B cell (primary cell): ENCODE measurements at regions not wholly inside any gene's neighbourhood (a gene's known extent, or its start where the extent isn't known, plus 50 kb on each side); places are given as distances from the start of the nearest gene placed in this dataset.

Experiments
- ATAC-seq: fragments of 200-7000 bp; cut with Tn5 transposase; one replicate; pipeline ENCODE4 v1.10.0; 2021; ENCODE audit warnings: low read depth, mild to moderate bottlenecking, moderate number of reproducible peaks, moderate library complexity
- CTCF ChIA-PET: fragments of 350-600 bp; sonication (Branson Sonifier 250); formaldehyde crosslinking; loops from one replicate; lab custom pipeline; 2021; ENCODE audit warnings: antibody characterized with exemption, inconsistent platforms; lab: Charles Lee
- POLR2A ChIA-PET: fragments of 350-600 bp; sonication (Branson Sonifier 250); formaldehyde crosslinking; loops from one replicate; lab custom pipeline; 2021; ENCODE audit warnings: antibody characterized with exemption; lab: Charles Lee
- DNase-seq: peaks from one replicate; pipeline ENCODE4 v3.0.0; 2013
- H2AFZ ChIP-seq: 2 replicates; pipeline ENCODE4 v1.6.1; 2012; ENCODE audit warnings: mild to moderate bottlenecking, low read depth, low read length; ENCODE audit not compliant: insufficient read depth, poor library complexity, severe bottlenecking
- H3K27ac ChIP-seq, 2 donors: 1 replicate in 1 of 2; 2 replicates in 1 of 2; pipeline ENCODE4 v1.5.1; 2012 to 2013; ENCODE audit warnings: low read length in 2 of 2, mild to moderate bottlenecking in 2 of 2, moderate library complexity in 1 of 2
- H3K27me3 ChIP-seq, 4 experiments: fragments of 200-600 bp in 1 of 4; sonication (generic) in 1 of 4; replicated peaks in 1 of 4; 1 replicate in 2 of 4; 2 replicates in 2 of 4; pipeline versions ENCODE4 v1.6.1 to v1.7.0; 2013 to 2016; ENCODE audit warnings: low read length in 3 of 4, mild to moderate bottlenecking in 2 of 4, mixed read lengths in 1 of 4, moderate library complexity in 1 of 4; ENCODE audit not compliant: insufficient read depth in 4 of 4, control insufficient read depth in 3 of 4; ENCODE audit errors: control extremely low read depth in 1 of 4
- H3K36me3 ChIP-seq, 2 experiments: replicated peaks in 1 of 2; 1 replicate in 1 of 2; 2 replicates in 1 of 2; pipeline versions ENCODE4 v1.6.1 to v1.7.1; 2013; ENCODE audit warnings: low read length in 1 of 2; ENCODE audit not compliant: insufficient read depth in 2 of 2, control insufficient read depth in 1 of 2; ENCODE audit errors: control extremely low read depth in 1 of 2, extremely low read depth in 1 of 2
- H3K4me1 ChIP-seq, 2 donors: fragments of 200-600 bp in 1 of 2; sonication (generic) in 1 of 2; 1 replicate in 1 of 2; 2 replicates in 1 of 2; pipeline versions ENCODE4 v1.5.1 to v1.6.1; 2013 to 2017; ENCODE audit warnings: low read length in 2 of 2; ENCODE audit not compliant: control insufficient read depth in 2 of 2, insufficient read depth in 2 of 2
- H3K4me2 ChIP-seq: replicated peaks from 2 replicates; pipeline ENCODE3; 2012; ENCODE audit warnings: mild to moderate bottlenecking, low read depth, low read length; ENCODE audit not compliant: poor library complexity, severe bottlenecking
- H3K4me3 ChIP-seq, 5 experiments: fragments of 200-600 bp in 1 of 5; sonication (generic) in 1 of 5; 1 replicate in 3 of 5; 2 replicates in 2 of 5; pipeline versions ENCODE4 v1.5.1 to v1.7.0; 2011 to 2016; ENCODE audit warnings: low read length in 4 of 5, mild to moderate bottlenecking in 4 of 5, low read depth in 2 of 5, control low read depth in 1 of 5, moderate library complexity in 1 of 5; ENCODE audit not compliant: insufficient read depth in 1 of 5; ENCODE audit errors: control extremely low read depth in 1 of 5, extremely low read depth in 1 of 5
- H3K79me2 ChIP-seq: fragments of 200-600 bp; sonication (generic); one replicate; pipeline ENCODE4 v1.6.0; 2016; ENCODE audit warnings: low read length; ENCODE audit not compliant: control insufficient read depth, insufficient read depth
- H3K9ac ChIP-seq: fragments of 200-600 bp; sonication (generic); 2 replicates; pipeline ENCODE4 v1.6.1; 2017; ENCODE audit warnings: mild to moderate bottlenecking, low read length, moderate library complexity
- H3K9me3 ChIP-seq, 3 donors: one replicate each; pipeline versions ENCODE4 v1.6.1 to v1.7.1; 2013; ENCODE audit warnings: low read length in 2 of 3; ENCODE audit not compliant: control insufficient read depth in 2 of 3, insufficient read depth in 1 of 3; ENCODE audit errors: control extremely low read depth in 1 of 3
- H4K20me1 ChIP-seq: 2 replicates; pipeline ENCODE4 v1.6.0; 2012; ENCODE audit warnings: mild to moderate bottlenecking, low read length; ENCODE audit not compliant: insufficient read depth, control insufficient read depth, poor library complexity, severe bottlenecking
- H3K27ac Mint-ChIP-seq: one replicate; pipeline ENCODE4 v1.8.0; 2021; ENCODE audit warnings: mixed read lengths
- H3K27me3 Mint-ChIP-seq: one replicate; pipeline ENCODE4 v1.8.0; 2021; ENCODE audit warnings: mixed read lengths
- H3K4me1 Mint-ChIP-seq: one replicate; pipeline ENCODE4 v1.8.0; 2021; ENCODE audit warnings: mixed read lengths
- H3K4me3 Mint-ChIP-seq: one replicate; pipeline ENCODE4 v1.8.0; 2021; ENCODE audit warnings: mixed read lengths
- H3K9me3 Mint-ChIP-seq: one replicate; pipeline ENCODE4 v1.8.0; 2022; ENCODE audit warnings: mixed read lengths; ENCODE audit not compliant: insufficient read depth
- EZH2 ChIP-seq: IDR thresholded peaks from 2 replicates; pipeline ENCODE4 v1.6.1; 2012; ENCODE audit warnings: borderline replicate concordance, low read depth, mild to moderate bottlenecking, moderate library complexity, low read length; ENCODE audit not compliant: insufficient read depth, poor library complexity, severe bottlenecking
- WGBS: methylation state at CpG from one replicate; pipeline ENCODE4 v1.1.5; 2013; ENCODE audit warnings: missing lambda C conversion rate; ENCODE audit not compliant: insufficient coverage; 5-methylcytosine and 5-hydroxymethylcytosine counted together
- intact Hi-C: fragments of 100-400 bp; cut with micrococcal nuclease; formaldehyde crosslinking; loops from one replicate; pipeline ENCODE4 v1.10.0; 2022
- TF ChIP-seq, protein P1 (sequence below): fragments of 200-600 bp; IDR thresholded peaks from one replicate; pipeline ENCODE4 v1.8.0; 2022; ENCODE audit warnings: antibody characterized with exemption, mild to moderate bottlenecking

DNA sequence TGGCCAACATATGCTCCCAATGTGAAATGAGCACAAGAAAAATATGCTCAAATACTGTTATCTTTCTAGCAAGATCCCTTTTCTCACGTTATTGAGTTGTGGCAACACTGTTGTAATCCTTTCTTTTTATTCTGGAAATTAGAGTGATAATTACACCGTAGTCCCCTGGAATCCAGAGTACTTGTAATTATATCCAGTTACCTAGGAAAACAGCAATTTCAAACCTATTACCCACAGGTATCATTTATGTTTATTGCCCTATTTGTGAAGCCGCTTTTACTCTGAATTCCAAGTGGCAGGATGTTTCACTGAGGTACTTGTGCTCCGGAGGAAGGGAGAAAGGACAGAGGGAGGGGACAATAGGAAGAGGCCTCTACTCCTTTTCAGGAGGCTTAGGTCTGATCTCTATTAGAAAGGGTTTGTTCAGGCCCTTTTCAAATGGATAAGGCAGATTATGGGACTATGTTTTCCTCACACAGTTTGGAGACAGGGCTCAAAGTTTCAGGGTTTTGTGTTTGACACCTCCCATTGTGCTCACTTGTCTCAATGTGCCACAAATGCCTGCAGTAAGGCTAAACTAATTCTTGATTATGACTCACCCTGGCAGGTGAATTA, 646.6 kb downstream of the TUSC7 start:
- Mint-ChIP-seq H3K27ac (no peak overlapping the region), H3K9me3 (no peaks in the 10 kb centered on the region), H3K27me3 (no peaks in the 10 kb centered on the region), H3K4me3 (no peak overlapping the region), H3K4me1 (no peaks in the 10 kb centered on the region)
- H3K27ac ChIP-seq, result no peak overlapping the region
- no peaks in the 10 kb centered on the region for H3K36me3 ChIP-seq
- H3K79me2 ChIP-seq, result no peaks in the 10 kb centered on the region
- intact Hi-C loops, result no loop called here
- DNase-seq, result no peak
- peaks cover 0 to 4% (median 0%) of the 10 kb centered on the region in 3 donors for H3K9me3 ChIP-seq
- no peak overlapping the region for H2AFZ ChIP-seq
- H3K9ac ChIP-seq, result no peak overlapping the region
- no peaks in the 10 kb centered on the region for H3K27me3 ChIP-seq
- ATAC-seq, result no peak
- WGBS, result 79% methylated on average over 2 of the region's 4 CpGs
- CTCF ChIA-PET, result no interaction called here
- no peak overlapping the region for H3K4me3 ChIP-seq
- H3K4me1 ChIP-seq, result no peaks in the 10 kb centered on the region
- H4K20me1 ChIP-seq, result no peaks in the 10 kb centered on the region
- POLR2A ChIA-PET, result no interaction called here
- no peak for TF ChIP-seq EZH2
- H3K4me2 ChIP-seq, result no peak overlapping the region

DNA sequence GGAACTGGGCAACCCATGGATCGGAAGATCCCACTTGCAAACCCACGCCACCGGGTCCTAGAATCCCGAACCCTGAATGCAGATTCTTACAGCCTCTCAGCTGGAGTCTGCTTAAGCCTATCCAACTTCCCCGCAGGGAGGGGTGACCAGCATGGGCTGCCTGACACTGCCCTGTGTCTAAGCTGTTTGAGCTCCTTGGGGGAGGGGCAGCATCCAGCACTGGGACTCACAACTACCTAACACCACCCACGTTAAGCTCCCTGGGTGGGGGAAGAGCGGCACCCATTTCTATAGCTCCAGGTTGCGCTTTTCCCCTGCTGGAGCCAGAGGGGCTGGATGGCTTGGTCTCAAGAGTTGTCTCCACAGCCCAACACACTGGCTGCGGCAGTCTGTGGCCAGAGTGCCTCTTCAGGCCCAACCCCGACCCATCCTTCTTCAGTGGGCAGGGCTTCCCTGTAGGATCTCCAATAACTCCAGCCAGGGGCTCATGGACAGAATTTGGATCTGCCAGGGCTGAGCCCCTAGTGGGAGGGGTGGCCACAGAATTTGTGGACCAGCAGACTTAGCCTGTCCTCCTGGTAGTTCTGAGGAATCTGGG, 649.2 kb downstream of the TUSC7 start:
- H3K27ac Mint-ChIP-seq, result no peak overlapping the region
- no peaks in the 10 kb centered on the region for H4K20me1 ChIP-seq
- no peaks in the 10 kb centered on the region for H3K27me3 Mint-ChIP-seq
- DNase-seq (no peak), ATAC-seq (no peak)
- TF ChIP-seq, protein P1, sequence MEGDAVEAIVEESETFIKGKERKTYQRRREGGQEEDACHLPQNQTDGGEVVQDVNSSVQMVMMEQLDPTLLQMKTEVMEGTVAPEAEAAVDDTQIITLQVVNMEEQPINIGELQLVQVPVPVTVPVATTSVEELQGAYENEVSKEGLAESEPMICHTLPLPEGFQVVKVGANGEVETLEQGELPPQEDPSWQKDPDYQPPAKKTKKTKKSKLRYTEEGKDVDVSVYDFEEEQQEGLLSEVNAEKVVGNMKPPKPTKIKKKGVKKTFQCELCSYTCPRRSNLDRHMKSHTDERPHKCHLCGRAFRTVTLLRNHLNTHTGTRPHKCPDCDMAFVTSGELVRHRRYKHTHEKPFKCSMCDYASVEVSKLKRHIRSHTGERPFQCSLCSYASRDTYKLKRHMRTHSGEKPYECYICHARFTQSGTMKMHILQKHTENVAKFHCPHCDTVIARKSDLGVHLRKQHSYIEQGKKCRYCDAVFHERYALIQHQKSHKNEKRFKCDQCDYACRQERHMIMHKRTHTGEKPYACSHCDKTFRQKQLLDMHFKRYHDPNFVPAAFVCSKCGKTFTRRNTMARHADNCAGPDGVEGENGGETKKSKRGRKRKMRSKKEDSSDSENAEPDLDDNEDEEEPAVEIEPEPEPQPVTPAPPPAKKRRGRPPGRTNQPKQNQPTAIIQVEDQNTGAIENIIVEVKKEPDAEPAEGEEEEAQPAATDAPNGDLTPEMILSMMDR, result no peak
- TF ChIP-seq EZH2, result no peak
- no peak overlapping the region for H3K9ac ChIP-seq
- H3K4me1 Mint-ChIP-seq, result no peaks in the 10 kb centered on the region
- no peaks in the 10 kb centered on the region for H3K27me3 ChIP-seq
- CTCF ChIA-PET, result no interaction called here
- H3K9me3 ChIP-seq, result peaks cover 0 to 4% (median 0%) of the 10 kb centered on the region in 3 donors
- no peak overlapping the region for H3K4me3 ChIP-seq
- H3K36me3 ChIP-seq, result no peaks in the 10 kb centered on the region
- intact Hi-C loops, result no loop called here
- H3K4me1 ChIP-seq, result no peaks in the 10 kb centered on the region
- peaks cover 5% of the 10 kb centered on the region for H3K9me3 Mint-ChIP-seq
- no peak overlapping the region for H3K27ac ChIP-seq
- no peak overlapping the region for H2AFZ ChIP-seq
- 95% methylated on average over 8 of the region's 10 CpGs for WGBS
- H3K79me2 ChIP-seq, result no peaks in the 10 kb centered on the region
- H3K4me2 ChIP-seq, result no peak overlapping the region
- no peak overlapping the region for H3K4me3 Mint-ChIP-seq
- POLR2A ChIA-PET, result no interaction called here
